Activated CD4-positive, CD25-positive, alpha-beta regulatory T cell treated with anti-CD3 and anti-CD28 coated beads, Interleukin-2, amount 50 U/mL, for 72 hours (primary cell): ENCODE measurements at regions not wholly inside any gene's neighbourhood (a gene's known extent, or its start where the extent isn't known, plus 50 kb on each side); places are given as distances from the start of the nearest gene placed in this dataset.

Experiments used
- DNase-seq: peaks from one replicate; pipeline ENCODE4 v3.0.0; 2021

GRCh38 chr2:8402222-8402621, 279.6 kb upstream of the ID2 start:
- DNase-seq: no peak

GRCh38 chr2:8403876-8404275, 278.0 kb upstream of the ID2 start:
- DNase-seq: no peak

- DNase-seq: no peak
These were observed 276.5 kb upstream of the ID2 start for GRCh38 chr2:8405334-8405733.

- no peak for DNase-seq
These were observed 275.6 kb upstream of the ID2 start for GRCh38 chr2:8406271-8406670.

GRCh38 chr2:8407332-8407731, 274.5 kb upstream of the ID2 start:
- no peak for DNase-seq

GRCh38 chr2:8408560-8409460, 273.0 kb upstream of the ID2 start:
- peak; percentile 52 for DNase-seq

- DNase-seq: no peak
These were observed 272.2 kb upstream of the ID2 start for GRCh38 chr2:8409461-8410260.

GRCh38 chr2:8412082-8412481, 269.8 kb upstream of the ID2 start:
- DNase-seq: no peak

- DNase-seq: no peak
These were observed 269.3 kb upstream of the ID2 start for GRCh38 chr2:8412586-8412985.

- no peak for DNase-seq
These were observed 268.2 kb upstream of the ID2 start for GRCh38 chr2:8413589-8414135.

- no peak for DNase-seq
These were observed 266.6 kb upstream of the ID2 start for GRCh38 chr2:8414946-8415879.

- no peak for DNase-seq
These were observed 265.8 kb upstream of the ID2 start for GRCh38 chr2:8416001-8416571.

- DNase-seq: no peak
These were observed 264.7 kb upstream of the ID2 start for GRCh38 chr2:8416849-8417832.

- no peak for DNase-seq
These were observed 263.1 kb upstream of the ID2 start for GRCh38 chr2:8418721-8419120.

GRCh38 chr2:8421658-8422449, 260.0 kb upstream of the ID2 start:
- DNase-seq: no peak

- DNase-seq: no peak
These were observed 259.4 kb upstream of the ID2 start for GRCh38 chr2:8422450-8422800.

- DNase-seq: no peak
These were observed 256.6 kb upstream of the ID2 start for GRCh38 chr2:8424997-8425900.

GRCh38 chr2:8426550-8426949, 255.3 kb upstream of the ID2 start:
- DNase-seq: no peak

GRCh38 chr2:8427211-8427610, 254.6 kb upstream of the ID2 start:
- DNase-seq: no peak
